DND-41 (cell line): ENCODE measurements at regions not wholly inside any gene's neighbourhood (a gene's known extent, or its start where the extent isn't known, plus 50 kb on each side); places are given as distances from the start of the nearest gene placed in this dataset.

Source experiments
- ATAC-seq: fragments of 200-7000 bp; cut with Tn5 transposase; 3 replicates; pipeline ENCODE4 v1.9.1; 2021; ENCODE audit warnings: low read depth; ENCODE audit not compliant: insufficient read depth
- DNase-seq: peaks from one replicate; pipeline ENCODE4 v3.0.0-alpha.2; 2020
- H2AFZ ChIP-seq: 2 replicates; pipeline ENCODE4 v1.6.0; 2012; ENCODE audit warnings: low read depth, low read length
- H3K27ac ChIP-seq: 2 replicates; pipeline ENCODE4 v1.5.1; 2012; ENCODE audit warnings: low read length, inconsistent platforms
- H3K27me3 ChIP-seq: fragments of 200-600 bp; sonication (generic); 2 replicates; pipeline ENCODE4 v1.6.0; 2012; ENCODE audit warnings: low read length, mild to moderate bottlenecking, inconsistent platforms; ENCODE audit not compliant: insufficient read depth, poor library complexity
- H3K36me3 ChIP-seq: 2 replicates; pipeline ENCODE4 v1.5.1; 2012; ENCODE audit warnings: low read length, inconsistent platforms; ENCODE audit not compliant: insufficient read depth
- H3K4me1 ChIP-seq: 2 replicates; pipeline ENCODE4 v1.5.1; 2012; ENCODE audit warnings: mild to moderate bottlenecking, low read length; ENCODE audit not compliant: insufficient read depth
- H3K4me2 ChIP-seq: 2 replicates; pipeline ENCODE4 v1.6.0; 2012; ENCODE audit warnings: mild to moderate bottlenecking, moderate library complexity, low read length, inconsistent platforms; ENCODE audit not compliant: insufficient read depth
- H3K4me3 ChIP-seq, 2 experiments: fragments of 200-600 bp in 1 of 2; shearing (Covaris generic) in 1 of 2; 2 replicates each; pipeline ENCODE4 v1.5.1; 2012 to 2016; ENCODE audit warnings: inconsistent platforms in 2 of 2, low read length in 2 of 2, mild to moderate bottlenecking in 2 of 2, low read depth in 1 of 2, moderate library complexity in 1 of 2
- H3K79me2 ChIP-seq: 2 replicates; pipeline ENCODE4 v1.6.0; 2012; ENCODE audit warnings: low read length, inconsistent platforms; ENCODE audit not compliant: insufficient read depth
- H3K9ac ChIP-seq: 2 replicates; pipeline ENCODE4 v1.6.0; 2012; ENCODE audit warnings: low read depth, mild to moderate bottlenecking, inconsistent platforms, low read length, moderate library complexity
- H3K9me3 ChIP-seq: 2 replicates; pipeline ENCODE4 v1.5.1; 2012; ENCODE audit warnings: low read length, moderate library complexity, mild to moderate bottlenecking, inconsistent platforms; ENCODE audit not compliant: insufficient read depth, severe bottlenecking
- H4K20me1 ChIP-seq: 2 replicates; pipeline ENCODE4 v1.6.0; 2012; ENCODE audit warnings: low read length; ENCODE audit not compliant: insufficient read depth
- EZH2 ChIP-seq: IDR thresholded peaks from 3 replicates; pipeline ENCODE4 v1.6.1; 2012; ENCODE audit warnings: borderline replicate concordance, low read depth, mild to moderate bottlenecking, moderate library complexity, low read length, inconsistent platforms; ENCODE audit not compliant: severe bottlenecking
- TF ChIP-seq, protein P1 (sequence below): IDR thresholded peaks from 2 replicates; pipeline ENCODE4 v1.5.1; 2012; ENCODE audit warnings: borderline replicate concordance, low read length, moderate library complexity, mild to moderate bottlenecking; ENCODE audit not compliant: poor library complexity, severe bottlenecking; ENCODE audit errors: extremely low read depth

- Histone ChIP-seq H4K20me1 (no peaks in the 10 kb centered on the region), H3K27ac (no peak overlapping the region), H3K9ac (no peak overlapping the region), H3K79me2 (no peaks in the 10 kb centered on the region), H3K4me2 (no peak overlapping the region), H3K36me3 (no peaks in the 10 kb centered on the region), H3K9me3 (peaks cover 4% of the 10 kb centered on the region), H3K4me1 (no peaks in the 10 kb centered on the region), H3K4me3 (no peak overlapping the region), H3K27me3 (no peaks in the 10 kb centered on the region), H2AFZ (no peak overlapping the region)
- DNase-seq (no peak), ATAC-seq (no peak)
- TF ChIP-seq, protein P1, sequence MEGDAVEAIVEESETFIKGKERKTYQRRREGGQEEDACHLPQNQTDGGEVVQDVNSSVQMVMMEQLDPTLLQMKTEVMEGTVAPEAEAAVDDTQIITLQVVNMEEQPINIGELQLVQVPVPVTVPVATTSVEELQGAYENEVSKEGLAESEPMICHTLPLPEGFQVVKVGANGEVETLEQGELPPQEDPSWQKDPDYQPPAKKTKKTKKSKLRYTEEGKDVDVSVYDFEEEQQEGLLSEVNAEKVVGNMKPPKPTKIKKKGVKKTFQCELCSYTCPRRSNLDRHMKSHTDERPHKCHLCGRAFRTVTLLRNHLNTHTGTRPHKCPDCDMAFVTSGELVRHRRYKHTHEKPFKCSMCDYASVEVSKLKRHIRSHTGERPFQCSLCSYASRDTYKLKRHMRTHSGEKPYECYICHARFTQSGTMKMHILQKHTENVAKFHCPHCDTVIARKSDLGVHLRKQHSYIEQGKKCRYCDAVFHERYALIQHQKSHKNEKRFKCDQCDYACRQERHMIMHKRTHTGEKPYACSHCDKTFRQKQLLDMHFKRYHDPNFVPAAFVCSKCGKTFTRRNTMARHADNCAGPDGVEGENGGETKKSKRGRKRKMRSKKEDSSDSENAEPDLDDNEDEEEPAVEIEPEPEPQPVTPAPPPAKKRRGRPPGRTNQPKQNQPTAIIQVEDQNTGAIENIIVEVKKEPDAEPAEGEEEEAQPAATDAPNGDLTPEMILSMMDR: no peak
- TF ChIP-seq EZH2: no peak
Measured at GRCh38 chr1:244311784-244312532, 139.8 kb downstream of the ADSS2 start.

GRCh38 chr1:244313346-244313745, 138.4 kb downstream of the ADSS2 start:
- H3K36me3 ChIP-seq: no peaks in the 10 kb centered on the region
- no peak overlapping the region for H3K4me2 ChIP-seq
- no peaks in the 10 kb centered on the region for H4K20me1 ChIP-seq
- DNase-seq (no peak), ATAC-seq (no peak)
- H3K27ac ChIP-seq: no peak overlapping the region
- no peak overlapping the region for H3K4me3 ChIP-seq
- no peaks in the 10 kb centered on the region for H3K27me3 ChIP-seq
- no peak overlapping the region for H2AFZ ChIP-seq
- peaks cover under 1% of the 10 kb centered on the region; the same call in 1 of the 2 replicates for H3K4me1 ChIP-seq
- H3K79me2 ChIP-seq: no peaks in the 10 kb centered on the region
- no peak overlapping the region for H3K9ac ChIP-seq
- TF ChIP-seq, protein P1: no peak
- TF ChIP-seq EZH2: no peak
- no peaks in the 10 kb centered on the region for H3K9me3 ChIP-seq

GRCh38 chr1:244314921-244315559, 136.7 kb downstream of the ADSS2 start:
- H3K4me2 ChIP-seq: no peak overlapping the region
- ATAC-seq (no peak), DNase-seq (no peak)
- H3K79me2 ChIP-seq: no peaks in the 10 kb centered on the region
- H3K9me3 ChIP-seq: no peaks in the 10 kb centered on the region
- no peak overlapping the region for H3K27ac ChIP-seq
- TF ChIP-seq EZH2: no peak
- TF ChIP-seq, protein P1: no peak
- H3K4me3 ChIP-seq: no peak overlapping the region
- no peaks in the 10 kb centered on the region for H3K27me3 ChIP-seq
- no peaks in the 10 kb centered on the region for H3K36me3 ChIP-seq
- H4K20me1 ChIP-seq: no peaks in the 10 kb centered on the region
- no peak overlapping the region for H2AFZ ChIP-seq
- peaks cover 16% of the 10 kb centered on the region for H3K4me1 ChIP-seq
- H3K9ac ChIP-seq: no peak overlapping the region
